HG02981 (cell line): ENCODE measurements at regions not wholly inside any gene's neighbourhood (a gene's known extent, or its start where the extent isn't known, plus 50 kb on each side); places are given as distances from the start of the nearest gene placed in this dataset.
"Not testable (repeated sequence)": the region's sequence is repeated elsewhere in the genome, so short reads cannot be mapped to it uniquely, and the experiment has no call there.

Experiments used
- ATAC-seq: cut with Tn5 transposase; IDR thresholded peaks from one replicate; pipeline ENCODE4 v1.9.1; 2021; ENCODE audit warnings: mild to moderate bottlenecking, moderate library complexity; ENCODE audit not compliant: unreplicated experiment

GRCh38 chr13:86569119-86569518 lies 769.9 kb upstream of the SLITRK6 start:
- no peak for ATAC-seq

GRCh38 chr13:86569974-86570373 lies 770.8 kb upstream of the SLITRK6 start:
- no peak for ATAC-seq

GRCh38 chr13:86572115-86572514 lies 772.9 kb upstream of the SLITRK6 start:
- no peak for ATAC-seq

GRCh38 chr13:86579662-86580061 lies 780.4 kb upstream of the SLITRK6 start:
- ATAC-seq, result no peak

GRCh38 chr13:86581706-86582105 lies 782.5 kb upstream of the SLITRK6 start:
- ATAC-seq, result no peak

- ATAC-seq, result no peak
Observed at GRCh38 chr13:86584301-86584700, 785.1 kb upstream of the SLITRK6 start.

- ATAC-seq, result no peak
Observed at GRCh38 chr13:86585835-86586234, 786.6 kb upstream of the SLITRK6 start.

- ATAC-seq, result no peak
Observed at GRCh38 chr13:86591862-86592261, 792.6 kb upstream of the SLITRK6 start.

- no peak for ATAC-seq
Observed at GRCh38 chr13:86601351-86601750, 802.1 kb upstream of the SLITRK6 start.

- ATAC-seq, result no peak
Observed at GRCh38 chr13:86606264-86606663, 807.0 kb upstream of the SLITRK6 start.

- no peak for ATAC-seq
Observed at GRCh38 chr13:86608701-86609100, 809.5 kb upstream of the SLITRK6 start.

- ATAC-seq, result no peak
Observed at GRCh38 chr13:86633346-86633745, 834.1 kb upstream of the SLITRK6 start.

GRCh38 chr13:86651171-86651570 lies 852.0 kb upstream of the SLITRK6 start:
- not testable (repeated sequence) for ATAC-seq

- no peak for ATAC-seq
Observed at GRCh38 chr13:86653009-86653408, 853.8 kb upstream of the SLITRK6 start.

GRCh38 chr13:86655561-86655960 lies 856.3 kb upstream of the SLITRK6 start:
- no peak for ATAC-seq

- no peak for ATAC-seq
Observed at GRCh38 chr13:86660090-86660489, 860.9 kb upstream of the SLITRK6 start.

GRCh38 chr13:86665842-86666241 lies 866.6 kb upstream of the SLITRK6 start:
- ATAC-seq, result no peak

- no peak for ATAC-seq
Observed at GRCh38 chr13:86673931-86674431, 874.8 kb upstream of the SLITRK6 start.

GRCh38 chr13:86681223-86681622 lies 882.0 kb upstream of the SLITRK6 start:
- ATAC-seq, result no peak

- ATAC-seq, result no peak
Observed at GRCh38 chr13:86684402-86684801, 885.2 kb upstream of the SLITRK6 start.

GRCh38 chr13:86689911-86690310 lies 890.7 kb upstream of the SLITRK6 start:
- ATAC-seq, result no peak

GRCh38 chr13:86692291-86692690 lies 893.1 kb upstream of the SLITRK6 start:
- no peak for ATAC-seq

GRCh38 chr13:86710013-86710412 lies 910.8 kb upstream of the SLITRK6 start:
- ATAC-seq, result no peak

- no peak for ATAC-seq
Observed at GRCh38 chr13:86710896-86711295, 911.7 kb upstream of the SLITRK6 start.
